Keratinocyte (primary cell): ENCODE measurements at regions not wholly inside any gene's neighbourhood (a gene's known extent, or its start where the extent isn't known, plus 50 kb on each side); places are given as distances from the start of the nearest gene placed in this dataset.

ENCODE experiments used
- EZH2 ChIP-seq: IDR thresholded peaks from one replicate; pipeline ENCODE4 v1.6.1; 2012; ENCODE audit warnings: inconsistent platforms, mild to moderate bottlenecking, low read length, moderate library complexity
- TF ChIP-seq, protein P1 (sequence below), 3 experiments: IDR thresholded peaks in 1 of 3; conservative IDR thresholded peaks in 1 of 3; optimal IDR thresholded peaks in 1 of 3; 2 replicates in 2 of 3; 3 replicates in 1 of 3; pipeline versions ENCODE3 to v1.5.1; 2011; ENCODE audit warnings: low read length in 3 of 3, mild to moderate bottlenecking in 3 of 3, moderate library complexity in 2 of 3, control low read depth in 1 of 3, inconsistent platforms in 1 of 3; ENCODE audit not compliant: insufficient read depth in 2 of 3; ENCODE audit errors: extremely low read depth in 1 of 3

- no peak for TF ChIP-seq EZH2
- TF ChIP-seq, protein P1, sequence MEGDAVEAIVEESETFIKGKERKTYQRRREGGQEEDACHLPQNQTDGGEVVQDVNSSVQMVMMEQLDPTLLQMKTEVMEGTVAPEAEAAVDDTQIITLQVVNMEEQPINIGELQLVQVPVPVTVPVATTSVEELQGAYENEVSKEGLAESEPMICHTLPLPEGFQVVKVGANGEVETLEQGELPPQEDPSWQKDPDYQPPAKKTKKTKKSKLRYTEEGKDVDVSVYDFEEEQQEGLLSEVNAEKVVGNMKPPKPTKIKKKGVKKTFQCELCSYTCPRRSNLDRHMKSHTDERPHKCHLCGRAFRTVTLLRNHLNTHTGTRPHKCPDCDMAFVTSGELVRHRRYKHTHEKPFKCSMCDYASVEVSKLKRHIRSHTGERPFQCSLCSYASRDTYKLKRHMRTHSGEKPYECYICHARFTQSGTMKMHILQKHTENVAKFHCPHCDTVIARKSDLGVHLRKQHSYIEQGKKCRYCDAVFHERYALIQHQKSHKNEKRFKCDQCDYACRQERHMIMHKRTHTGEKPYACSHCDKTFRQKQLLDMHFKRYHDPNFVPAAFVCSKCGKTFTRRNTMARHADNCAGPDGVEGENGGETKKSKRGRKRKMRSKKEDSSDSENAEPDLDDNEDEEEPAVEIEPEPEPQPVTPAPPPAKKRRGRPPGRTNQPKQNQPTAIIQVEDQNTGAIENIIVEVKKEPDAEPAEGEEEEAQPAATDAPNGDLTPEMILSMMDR (optimal IDR thresholded peaks at IDR 0.05 in 1 of 3, IDR thresholded peaks at IDR 0.05 in 1 of 3, conservative IDR thresholded peaks at IDR 0.05 in 1 of 3; ENCODE audit: extremely low read depth in 1 of 3, insufficient read depth in 2 of 3, low read length in 3 of 3): no peak
Measured at GRCh38 chr1:101150266-101150665, 86.6 kb upstream of the S1PR1 start.
